Activated T-helper 17 cell treated with anti-CD3 and anti-CD28 coated beads, Interleukin-2, amount 50 U/mL, for 72 hours (primary cell): ENCODE measurements at regions not wholly inside any gene's neighbourhood (a gene's known extent, or its start where the extent isn't known, plus 50 kb on each side); places are given as distances from the start of the nearest gene placed in this dataset.
A peak's percentile ranks its signal among the peaks of the same experiment; 100 is the strongest.

Experiments used
- ATAC-seq: fragments of 150-1000 bp; cut with Tn5 transposase; replicated peaks from 2 replicates; pipeline ENCODE4 v1.10.0; 2021; ENCODE audit warnings: mild to moderate bottlenecking, moderate library complexity
- H3K27ac Mint-ChIP-seq: one replicate; pipeline ENCODE4 v1.8.0; 2022; ENCODE audit warnings: mixed read lengths
- H3K27me3 Mint-ChIP-seq: one replicate; pipeline ENCODE4 v1.8.0; 2022; ENCODE audit warnings: mixed read lengths
- H3K36me3 Mint-ChIP-seq: one replicate; pipeline ENCODE4 v1.8.0; 2022; ENCODE audit warnings: low read depth, mild to moderate bottlenecking, mixed read lengths
- H3K4me1 Mint-ChIP-seq: one replicate; pipeline ENCODE4 v1.8.0; 2022; ENCODE audit warnings: mixed read lengths
- H3K4me3 Mint-ChIP-seq: one replicate; pipeline ENCODE4 v1.8.0; 2022; ENCODE audit warnings: mild to moderate bottlenecking, mixed read lengths
- H3K9me3 Mint-ChIP-seq: one replicate; pipeline ENCODE4 v1.8.0; 2022; ENCODE audit warnings: mixed read lengths

DNA sequence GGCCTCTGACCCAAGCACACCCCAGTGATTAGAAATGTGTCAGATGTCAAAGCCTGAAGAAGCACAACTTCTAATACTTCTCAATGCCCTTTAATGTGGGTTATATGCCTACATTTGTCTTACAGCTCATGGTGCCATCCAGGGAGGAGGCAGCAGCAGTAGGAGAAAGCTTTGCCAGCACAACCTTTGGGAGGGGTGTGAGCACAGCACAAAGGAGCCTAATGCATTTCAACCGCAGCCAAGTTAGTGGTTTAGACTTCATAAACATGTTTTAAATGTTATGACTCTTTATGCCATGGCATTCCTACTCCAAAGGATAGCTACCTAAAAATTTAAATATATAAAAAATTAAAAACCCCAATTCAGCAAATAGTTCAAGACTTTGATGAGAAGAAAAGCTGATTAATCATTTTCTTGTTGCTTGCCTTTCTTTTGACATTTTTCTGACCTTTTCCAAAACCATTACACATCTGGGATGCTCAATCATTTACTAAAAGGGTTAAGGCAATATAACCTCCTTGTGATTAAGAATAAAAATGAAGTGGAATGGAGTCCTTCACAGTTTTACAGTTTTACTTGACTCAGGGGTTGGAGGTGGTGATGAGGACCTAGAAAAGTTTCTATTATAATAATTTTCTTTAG is 142.7 kb downstream of the DLEU7 start:
- Mint-ChIP-seq H3K27ac (no peak overlapping the region), H3K4me3 (no peak overlapping the region), H3K9me3 (no peaks in the 10 kb centered on the region), H3K4me1 (no peaks in the 10 kb centered on the region), H3K27me3 (no peaks in the 10 kb centered on the region), H3K36me3 (no peaks in the 10 kb centered on the region)
- no peak for ATAC-seq

DNA sequence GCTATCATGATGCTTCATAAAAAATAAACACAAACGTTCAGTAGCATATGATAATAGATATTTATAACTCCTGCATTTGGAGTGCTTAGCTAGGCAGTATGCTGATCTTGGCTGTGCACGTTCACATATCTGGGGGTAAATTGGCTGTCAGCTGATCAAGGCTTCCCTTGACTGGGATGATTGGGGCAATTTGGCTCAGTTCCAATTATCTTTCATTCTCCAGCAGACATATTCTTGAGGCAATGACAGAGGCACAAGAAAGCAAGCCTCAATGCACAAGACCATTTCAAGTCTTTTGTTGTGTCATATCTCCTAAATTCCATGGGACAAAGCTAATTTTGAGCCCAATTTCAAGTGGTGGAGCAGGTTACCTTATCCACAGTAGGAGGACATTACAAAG is 142.0 kb downstream of the DLEU7 start:
- Mint-ChIP-seq H3K9me3 (no peaks in the 10 kb centered on the region), H3K4me3 (no peak overlapping the region), H3K36me3 (no peaks in the 10 kb centered on the region), H3K4me1 (no peaks in the 10 kb centered on the region), H3K27ac (no peak overlapping the region), H3K27me3 (no peaks in the 10 kb centered on the region)
- ATAC-seq: no peak

DNA sequence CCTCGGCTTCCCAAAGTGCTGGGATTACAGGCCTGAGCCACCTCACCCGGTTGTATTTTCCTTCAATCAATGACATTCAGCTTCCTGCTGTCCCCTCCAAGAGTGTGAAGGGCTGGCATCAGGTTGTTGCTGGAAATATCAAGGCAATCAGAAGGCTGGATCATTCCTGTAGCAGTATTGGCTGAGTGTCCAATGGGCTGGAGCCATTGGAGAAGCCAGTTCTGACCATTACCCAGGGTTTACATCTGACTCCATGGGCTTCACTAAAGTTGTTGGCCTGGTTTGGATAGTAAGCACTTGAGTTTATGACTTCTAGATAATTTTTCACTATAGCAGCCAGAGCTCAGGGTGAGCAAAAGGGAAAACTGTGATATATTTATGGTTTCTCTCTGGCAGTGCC is 137.0 kb downstream of the DLEU7 start:
- no peaks in the 10 kb centered on the region for H3K9me3 Mint-ChIP-seq
- ATAC-seq: no peak
- H3K27me3 Mint-ChIP-seq: no peaks in the 10 kb centered on the region
- no peaks in the 10 kb centered on the region for H3K4me1 Mint-ChIP-seq
- H3K27ac Mint-ChIP-seq: no peak overlapping the region
- no peak overlapping the region for H3K4me3 Mint-ChIP-seq
- no peaks in the 10 kb centered on the region for H3K36me3 Mint-ChIP-seq

DNA sequence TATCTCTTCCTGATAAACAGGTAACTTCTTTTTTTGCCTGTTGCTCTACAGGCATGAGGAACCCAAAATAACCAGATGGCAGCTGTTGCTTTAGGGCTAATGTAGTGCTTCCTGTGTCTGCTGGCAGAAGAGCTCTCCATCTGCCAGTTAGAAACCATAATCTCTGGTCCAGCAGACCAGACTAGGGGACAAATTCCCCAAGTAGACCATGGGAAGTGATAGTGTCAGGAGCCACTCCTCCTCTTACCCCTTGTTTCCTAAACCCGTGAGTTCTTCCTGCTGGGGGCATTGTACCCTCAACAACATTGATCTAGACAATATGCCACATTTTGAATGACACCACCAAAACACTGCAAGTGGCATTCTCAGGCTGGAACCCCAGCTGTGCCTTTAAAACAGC is 135.9 kb downstream of the DLEU7 start:
- Mint-ChIP-seq H3K4me3 (no peak overlapping the region), H3K4me1 (no peaks in the 10 kb centered on the region)
- ATAC-seq: no peak

DNA sequence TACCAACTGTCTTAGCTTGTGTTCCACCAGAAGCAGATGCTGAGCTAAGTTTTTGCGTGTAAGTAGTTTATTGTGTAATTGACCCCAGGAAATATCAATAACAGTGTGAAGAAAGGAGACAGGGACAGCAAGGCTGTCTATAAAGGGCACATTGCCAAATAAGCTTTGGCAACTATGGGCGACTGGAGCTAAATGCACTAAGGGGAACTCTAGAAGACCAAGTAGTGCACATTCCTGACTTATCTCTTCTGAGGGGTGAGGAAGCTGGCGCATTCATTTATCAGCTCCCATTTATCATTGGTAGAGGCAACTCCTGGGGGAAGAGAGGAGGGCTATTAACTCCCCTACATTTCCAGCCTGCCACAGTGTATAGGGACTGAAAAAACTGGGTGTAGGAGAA is 135.0 kb downstream of the DLEU7 start:
- ATAC-seq: no peak
- no peak overlapping the region for H3K4me3 Mint-ChIP-seq

More for the DNA sequence above, 135.9 kb downstream of the DLEU7 start:
- H3K36me3 Mint-ChIP-seq: no peaks in the 10 kb centered on the region
- no peaks in the 10 kb centered on the region for H3K27me3 Mint-ChIP-seq
- H3K27ac Mint-ChIP-seq: no peak overlapping the region
- H3K9me3 Mint-ChIP-seq: no peaks in the 10 kb centered on the region

DNA sequence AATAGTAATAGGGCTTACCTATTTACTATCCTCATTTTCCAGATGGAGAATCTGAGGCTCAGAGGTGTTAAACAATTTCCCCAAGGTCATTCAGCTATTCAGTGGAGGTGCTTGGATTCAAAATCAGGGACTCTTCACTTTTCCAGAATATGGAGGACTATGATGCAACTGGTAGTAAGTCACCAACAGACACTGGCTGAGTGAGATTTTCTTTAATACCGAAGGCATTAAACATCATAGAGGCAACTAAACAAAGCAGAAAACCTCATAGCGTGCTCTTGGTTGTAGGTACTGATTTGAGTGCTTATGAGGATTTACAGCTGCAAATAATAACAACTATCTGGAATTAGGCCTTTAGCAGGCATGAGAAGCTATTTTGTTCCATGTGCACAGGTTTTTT is 134.4 kb downstream of the DLEU7 start:
- H3K4me3 Mint-ChIP-seq: no peak overlapping the region
- H3K27me3 Mint-ChIP-seq: peaks cover 3% of the 10 kb centered on the region
- no peak for ATAC-seq

More for the DNA sequence above, 135.0 kb downstream of the DLEU7 start:
- H3K4me1 Mint-ChIP-seq: no peaks in the 10 kb centered on the region
- H3K27ac Mint-ChIP-seq: no peak overlapping the region
- H3K36me3 Mint-ChIP-seq: no peaks in the 10 kb centered on the region
- no peaks in the 10 kb centered on the region for H3K27me3 Mint-ChIP-seq
- no peaks in the 10 kb centered on the region for H3K9me3 Mint-ChIP-seq

DNA sequence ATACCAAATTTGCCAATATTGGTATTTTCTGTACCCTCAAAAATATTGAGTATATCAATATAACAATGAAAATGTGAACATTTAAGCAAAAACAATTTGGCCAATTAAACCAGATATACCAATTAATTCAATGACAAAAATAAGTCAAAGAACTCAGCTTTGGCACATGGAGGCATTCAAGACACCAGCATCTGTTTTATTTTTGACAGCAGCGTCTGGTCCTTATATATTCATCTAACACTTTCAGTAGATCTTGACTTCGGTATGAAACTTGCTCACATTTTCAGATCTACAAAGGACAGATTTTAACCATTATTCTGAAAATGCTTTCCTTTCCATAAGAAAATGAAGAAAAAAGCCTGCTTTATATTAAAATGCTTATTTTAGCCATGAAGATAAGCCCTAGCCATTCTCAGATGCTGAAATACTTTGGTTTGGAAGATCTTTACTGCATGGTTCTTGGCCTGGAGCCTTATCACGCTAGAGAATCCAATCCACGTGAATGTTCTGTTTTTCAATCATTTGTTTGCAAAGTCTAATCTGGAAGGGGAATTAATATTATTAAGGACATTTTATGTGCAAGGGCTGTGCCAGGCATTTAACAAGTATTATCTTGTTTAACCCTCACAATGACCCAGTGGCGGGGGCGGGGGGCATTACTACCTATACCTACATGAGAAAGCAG is 132.2 kb downstream of the DLEU7 start:
- no peak for ATAC-seq
- H3K4me3 Mint-ChIP-seq: no peak overlapping the region
- H3K36me3 Mint-ChIP-seq: no peaks in the 10 kb centered on the region
- peaks cover 14% of the 10 kb centered on the region for H3K4me1 Mint-ChIP-seq
- peaks cover 3% of the 10 kb centered on the region for H3K27me3 Mint-ChIP-seq
- H3K27ac Mint-ChIP-seq: no peak overlapping the region
- H3K9me3 Mint-ChIP-seq: no peaks in the 10 kb centered on the region

More for the DNA sequence above, 134.4 kb downstream of the DLEU7 start:
- Mint-ChIP-seq H3K4me1 (peaks cover 5% of the 10 kb centered on the region), H3K27ac (no peak overlapping the region), H3K36me3 (no peaks in the 10 kb centered on the region), H3K9me3 (no peaks in the 10 kb centered on the region)

DNA sequence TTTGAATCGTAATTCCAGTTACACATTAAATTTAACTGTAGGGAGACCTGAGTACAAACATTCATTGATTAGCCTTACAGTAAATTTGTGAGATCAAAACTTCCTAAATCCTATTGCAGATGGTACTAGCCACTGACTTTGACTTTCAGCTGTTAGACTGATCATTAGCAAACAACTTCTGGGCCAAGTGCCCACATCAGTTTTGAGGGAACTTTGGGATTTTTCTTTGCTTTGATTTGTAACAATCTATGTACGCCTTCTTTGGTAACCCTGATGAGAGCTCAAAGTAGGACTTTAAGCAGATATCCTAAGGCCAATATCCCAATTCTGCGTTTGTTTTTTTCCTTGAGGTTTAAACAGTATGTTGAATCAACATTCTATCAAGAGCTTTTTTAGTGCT is 131.5 kb downstream of the DLEU7 start:
- Mint-ChIP-seq H3K4me3 (no peak overlapping the region), H3K9me3 (no peaks in the 10 kb centered on the region), H3K27ac (no peak overlapping the region), H3K4me1 (peaks cover 14% of the 10 kb centered on the region), H3K36me3 (no peaks in the 10 kb centered on the region), H3K27me3 (peaks cover 3% of the 10 kb centered on the region)
- ATAC-seq: no peak

DNA sequence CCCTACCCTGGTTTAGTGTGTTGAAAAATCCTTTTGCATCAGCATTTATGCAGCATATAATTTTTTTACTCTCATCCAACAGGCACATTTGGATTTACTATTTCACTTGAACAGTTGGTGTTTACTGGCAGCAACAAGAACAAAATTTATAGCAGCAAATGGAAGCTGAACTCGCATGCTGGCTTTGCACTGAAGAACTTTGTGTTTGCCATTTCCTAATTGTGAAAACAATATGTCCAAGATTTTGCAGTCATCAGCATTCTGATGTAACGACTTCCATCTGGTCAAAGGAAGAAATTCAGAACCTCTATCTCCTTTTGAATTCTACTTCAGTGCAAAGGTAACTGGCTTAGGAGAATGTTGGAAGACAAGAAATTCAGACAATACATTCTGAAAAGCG is 131.0 kb downstream of the DLEU7 start:
- H3K27me3 Mint-ChIP-seq: peaks cover 5% of the 10 kb centered on the region
- H3K4me3 Mint-ChIP-seq: no peak overlapping the region
- H3K4me1 Mint-ChIP-seq: peaks cover 14% of the 10 kb centered on the region
- no peak for ATAC-seq
- H3K36me3 Mint-ChIP-seq: no peaks in the 10 kb centered on the region
- no peak overlapping the region for H3K27ac Mint-ChIP-seq
- H3K9me3 Mint-ChIP-seq: no peaks in the 10 kb centered on the region

DNA sequence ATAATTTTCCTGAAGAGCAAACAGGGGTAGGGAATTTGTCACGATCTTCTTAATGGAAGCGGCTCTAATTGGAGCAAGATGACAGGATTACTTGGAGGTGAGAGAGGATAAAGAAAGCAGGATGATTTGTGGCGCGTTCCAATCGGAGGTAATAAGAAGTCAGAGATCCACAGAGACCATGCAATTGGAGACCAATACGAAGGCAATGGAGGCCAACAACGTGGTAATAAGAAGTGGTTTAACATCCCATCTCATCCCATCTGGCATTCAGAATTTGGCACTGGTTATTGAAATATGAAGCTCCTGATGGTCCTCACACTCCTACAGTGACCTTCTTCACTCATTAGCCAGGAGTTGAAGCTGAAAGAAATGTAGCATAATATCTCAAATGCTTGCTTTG is 130.6 kb downstream of the DLEU7 start:
- H3K9me3 Mint-ChIP-seq: no peaks in the 10 kb centered on the region
- H3K27me3 Mint-ChIP-seq: peaks cover 5% of the 10 kb centered on the region
- H3K4me1 Mint-ChIP-seq: peaks cover 14% of the 10 kb centered on the region
- H3K36me3 Mint-ChIP-seq: no peaks in the 10 kb centered on the region
- ATAC-seq: no peak
- no peak overlapping the region for H3K27ac Mint-ChIP-seq
- H3K4me3 Mint-ChIP-seq: no peak overlapping the region

DNA sequence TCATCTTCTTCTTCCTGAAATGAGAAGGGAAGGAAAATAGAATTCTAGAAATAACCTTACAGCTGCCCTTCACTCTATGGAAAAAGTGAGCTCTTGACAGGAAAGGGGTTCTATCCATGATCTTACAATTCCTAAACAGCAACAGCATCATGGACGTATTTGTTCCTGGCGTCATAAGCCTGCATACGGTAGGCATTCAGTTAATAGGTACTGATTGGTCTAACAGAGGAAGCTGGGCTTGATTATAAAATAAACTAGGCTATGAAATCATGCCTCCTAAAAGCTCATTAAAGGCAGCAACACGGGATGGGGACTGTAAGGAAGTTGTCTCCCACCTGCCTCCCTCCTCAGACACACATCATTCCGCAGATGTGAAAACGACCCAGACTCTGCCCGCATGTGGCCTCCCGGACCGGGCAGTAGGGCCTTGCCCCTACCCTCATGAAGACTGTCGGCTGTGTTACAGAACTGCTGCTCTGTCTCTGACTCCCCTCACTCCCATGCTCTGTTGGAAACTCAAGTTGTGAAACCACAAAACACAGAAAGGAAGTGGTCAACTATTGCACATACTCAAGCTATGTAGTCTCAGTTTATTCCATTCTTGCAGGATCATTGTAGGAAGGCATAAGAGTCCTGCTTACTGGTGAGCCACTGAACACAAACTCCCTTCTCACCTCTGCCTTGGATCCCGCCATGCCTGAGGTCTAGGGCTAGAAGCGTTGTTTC is 129.8 kb downstream of the DLEU7 start:
- ATAC-seq: peak; percentile 92
- peaks cover 5% of the 10 kb centered on the region for H3K27me3 Mint-ChIP-seq
- peak overlapping the region; percentile 46 for H3K27ac Mint-ChIP-seq
- H3K36me3 Mint-ChIP-seq: no peaks in the 10 kb centered on the region
- peaks cover 14% of the 10 kb centered on the region for H3K4me1 Mint-ChIP-seq
- H3K4me3 Mint-ChIP-seq: peak overlapping the region; percentile 47
- no peaks in the 10 kb centered on the region for H3K9me3 Mint-ChIP-seq

DNA sequence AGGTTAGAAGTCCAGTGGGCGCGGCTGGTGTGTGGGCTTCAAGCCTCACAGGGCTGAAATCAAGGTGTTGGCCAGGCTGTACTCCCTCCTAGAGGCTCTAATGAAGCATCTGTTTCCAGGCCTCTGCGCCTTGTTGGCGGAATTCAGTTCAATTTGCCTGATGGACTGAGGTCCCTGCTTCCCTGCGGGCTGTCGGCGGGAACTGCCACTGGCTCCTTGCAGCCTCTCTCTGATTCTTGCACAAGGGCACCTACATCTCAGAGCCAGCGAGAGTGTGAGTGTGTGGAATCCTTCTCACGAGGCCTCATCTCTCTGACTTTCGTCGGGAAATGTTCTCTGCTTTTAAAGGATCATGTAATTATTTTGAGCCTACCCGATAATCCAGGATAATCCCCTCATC is 128.6 kb downstream of the DLEU7 start:
- no peak overlapping the region for H3K4me3 Mint-ChIP-seq
- peaks cover 5% of the 10 kb centered on the region for H3K27me3 Mint-ChIP-seq
- ATAC-seq: no peak
- no peak overlapping the region for H3K27ac Mint-ChIP-seq
- H3K4me1 Mint-ChIP-seq: peaks cover 14% of the 10 kb centered on the region
- no peaks in the 10 kb centered on the region for H3K9me3 Mint-ChIP-seq
- no peaks in the 10 kb centered on the region for H3K36me3 Mint-ChIP-seq

DNA sequence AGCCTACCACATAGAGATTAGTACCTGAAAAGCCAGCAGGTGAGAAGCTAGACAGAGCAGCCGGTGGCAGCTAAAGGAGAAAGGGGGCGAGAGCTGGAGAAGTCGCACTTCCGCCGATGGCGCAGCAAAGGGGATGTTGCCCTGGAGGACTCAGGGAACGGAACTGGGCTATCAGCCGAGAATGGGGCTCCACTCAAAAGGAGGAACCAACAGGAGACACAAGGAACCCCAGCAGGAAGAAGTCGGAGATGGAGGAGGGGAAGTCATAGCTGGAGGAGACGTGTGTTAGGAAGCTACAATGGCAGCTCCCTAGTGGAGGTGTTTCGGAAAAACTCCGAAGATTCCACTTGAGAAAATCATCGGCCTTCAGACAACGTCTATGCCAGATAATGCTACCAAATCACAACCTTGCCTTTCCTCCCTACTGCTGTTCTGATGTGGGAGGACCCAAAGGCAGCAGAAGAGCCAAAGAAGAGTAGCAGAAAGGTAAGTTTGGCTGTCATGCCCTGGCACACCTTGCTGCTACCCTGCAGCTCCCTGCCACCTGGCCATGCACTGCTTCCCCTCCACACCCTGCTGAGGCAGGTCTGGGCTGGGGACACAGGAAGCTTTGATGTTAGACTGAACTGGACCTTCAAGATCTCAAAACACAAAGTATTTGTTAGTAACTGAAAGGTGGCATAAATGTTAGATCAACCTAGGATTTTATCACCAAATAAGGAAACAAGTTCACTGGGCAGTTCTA is 127.9 kb downstream of the DLEU7 start:
- H3K9me3 Mint-ChIP-seq: no peaks in the 10 kb centered on the region
- H3K27me3 Mint-ChIP-seq: peaks cover 5% of the 10 kb centered on the region
- ATAC-seq: no peak

DNA sequence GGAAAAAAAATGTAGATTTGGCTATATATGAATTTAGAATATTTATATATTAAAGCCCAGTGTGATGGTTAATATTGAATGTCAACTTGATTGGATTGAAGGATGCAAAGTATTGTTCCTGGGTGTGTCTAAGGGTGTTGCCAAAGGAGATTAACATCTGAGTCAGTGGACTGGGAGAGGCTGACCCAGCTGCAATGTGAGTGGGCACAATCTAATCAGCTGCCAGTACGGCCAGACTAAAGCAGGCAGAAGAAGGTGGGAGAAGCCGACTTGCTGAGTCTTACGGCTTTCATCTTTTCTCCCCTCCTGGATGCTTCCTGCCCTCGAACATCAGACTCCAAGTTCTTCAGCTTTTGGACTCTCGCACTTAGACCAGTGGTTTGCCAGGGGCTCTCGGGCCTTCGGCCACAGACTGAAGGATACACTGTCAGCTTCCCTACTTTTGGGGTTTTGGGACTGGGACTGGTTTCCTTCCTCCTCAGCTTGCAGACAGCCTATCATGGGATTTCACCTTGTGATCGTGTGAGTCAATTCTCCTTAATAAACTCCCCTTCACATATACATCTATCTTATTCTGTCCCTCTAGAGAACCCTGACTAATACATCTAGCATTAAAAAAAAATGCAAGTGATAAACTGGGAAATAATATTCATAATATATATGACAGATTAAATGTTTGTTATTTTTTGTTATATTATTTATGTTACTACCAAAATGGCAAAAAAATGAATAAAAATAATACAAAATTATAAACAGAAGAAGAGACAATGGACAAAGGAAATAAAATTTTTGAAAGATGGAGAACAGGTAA is 122.4 kb downstream of the DLEU7 start:
- H3K4me3 Mint-ChIP-seq: no peak overlapping the region
- ATAC-seq: no peak
- H3K36me3 Mint-ChIP-seq: no peaks in the 10 kb centered on the region
- H3K27me3 Mint-ChIP-seq: peaks cover 3% of the 10 kb centered on the region
- no peaks in the 10 kb centered on the region for H3K9me3 Mint-ChIP-seq
- no peak overlapping the region for H3K27ac Mint-ChIP-seq
- no peaks in the 10 kb centered on the region for H3K4me1 Mint-ChIP-seq

More for the DNA sequence above, 127.9 kb downstream of the DLEU7 start:
- peaks cover 14% of the 10 kb centered on the region for H3K4me1 Mint-ChIP-seq
- no peak overlapping the region for H3K27ac Mint-ChIP-seq
- H3K4me3 Mint-ChIP-seq: no peak overlapping the region
- H3K36me3 Mint-ChIP-seq: no peaks in the 10 kb centered on the region
